MM.1S (cell line): ENCODE measurements at regions not wholly inside any gene's neighbourhood (a gene's known extent, or its start where the extent isn't known, plus 50 kb on each side); places are given as distances from the start of the nearest gene placed in this dataset.
A peak's percentile ranks its signal among the peaks of the same experiment; 100 is the strongest.
"Not testable (repeated sequence)": the region's sequence is repeated elsewhere in the genome, so short reads cannot be mapped to it uniquely, and the experiment has no call there.

ENCODE experiments used
- DNase-seq: peaks from one replicate; pipeline ENCODE4 v3.0.0-alpha.2; 2015
- H2AFZ ChIP-seq: fragments of 300-600 bp; sonication (generic); 2 replicates; pipeline ENCODE4 v1.6.0; 2016; ENCODE audit warnings: antibody characterized with exemption, low read length
- H3F3A ChIP-seq: fragments of 300-600 bp; sonication (generic); 2 replicates; pipeline ENCODE4 v1.6.1; 2016; ENCODE audit warnings: mild to moderate bottlenecking, antibody characterized with exemption, low read length, moderate library complexity, mixed read lengths; ENCODE audit not compliant: insufficient read depth
- H3K27ac ChIP-seq: fragments of 300-600 bp; sonication (generic); 2 replicates; pipeline ENCODE4 v1.5.1; 2016; ENCODE audit warnings: mild to moderate bottlenecking, low read length
- H3K27me3 ChIP-seq: fragments of 300-600 bp; sonication (generic); replicated peaks from 2 replicates; pipeline ENCODE4 v1.6.0; 2016; ENCODE audit warnings: low read length; ENCODE audit not compliant: insufficient read depth
- H3K36me3 ChIP-seq: fragments of 300-600 bp; sonication (generic); replicated peaks from 2 replicates; pipeline ENCODE4 v1.6.1; 2016; ENCODE audit warnings: mild to moderate bottlenecking, low read length, mixed read lengths; ENCODE audit not compliant: insufficient read depth
- H3K4me1 ChIP-seq: fragments of 300-600 bp; sonication (generic); 2 replicates; pipeline ENCODE4 v1.6.1; 2016; ENCODE audit warnings: low read length, mixed read lengths
- H3K4me2 ChIP-seq: fragments of 300-600 bp; sonication (generic); 2 replicates; pipeline ENCODE4 v1.6.0; 2016; ENCODE audit warnings: low read depth, low read length
- H3K4me3 ChIP-seq: fragments of 300-600 bp; sonication (generic); 2 replicates; pipeline ENCODE4 v1.5.1; 2016; ENCODE audit warnings: low read length, mixed read lengths
- H3K79me2 ChIP-seq: fragments of 300-600 bp; sonication (generic); 2 replicates; pipeline ENCODE4 v1.6.1; 2016; ENCODE audit warnings: mixed run types, low read length, mixed read lengths
- H3K9ac ChIP-seq: fragments of 300-600 bp; sonication (generic); 2 replicates; pipeline ENCODE4 v1.6.1; 2016; ENCODE audit warnings: low read length, mixed read lengths
- H3K9me2 ChIP-seq: fragments of 300-600 bp; sonication (generic); replicated peaks from 2 replicates; pipeline ENCODE4 v1.6.1; 2016; ENCODE audit warnings: mild to moderate bottlenecking, low read length, mixed read lengths; ENCODE audit not compliant: insufficient read depth
- H3K9me3 ChIP-seq: fragments of 300-600 bp; sonication (generic); replicated peaks from 2 replicates; pipeline ENCODE4 v1.6.1; 2016; ENCODE audit warnings: mild to moderate bottlenecking, low read length, mixed read lengths; ENCODE audit not compliant: insufficient read depth
- H4K20me1 ChIP-seq: fragments of 300-600 bp; sonication (generic); 2 replicates; pipeline ENCODE4 v1.6.1; 2016; ENCODE audit warnings: mild to moderate bottlenecking, low read length, moderate library complexity, mixed read lengths; ENCODE audit not compliant: insufficient read depth
- TF ChIP-seq, protein P1 (sequence below): fragments of 300-600 bp; sonication (generic); IDR thresholded peaks from 2 replicates; pipeline ENCODE4 v1.5.1; 2016; ENCODE audit warnings: antibody characterized with exemption, low read length, mixed read lengths

DNA sequence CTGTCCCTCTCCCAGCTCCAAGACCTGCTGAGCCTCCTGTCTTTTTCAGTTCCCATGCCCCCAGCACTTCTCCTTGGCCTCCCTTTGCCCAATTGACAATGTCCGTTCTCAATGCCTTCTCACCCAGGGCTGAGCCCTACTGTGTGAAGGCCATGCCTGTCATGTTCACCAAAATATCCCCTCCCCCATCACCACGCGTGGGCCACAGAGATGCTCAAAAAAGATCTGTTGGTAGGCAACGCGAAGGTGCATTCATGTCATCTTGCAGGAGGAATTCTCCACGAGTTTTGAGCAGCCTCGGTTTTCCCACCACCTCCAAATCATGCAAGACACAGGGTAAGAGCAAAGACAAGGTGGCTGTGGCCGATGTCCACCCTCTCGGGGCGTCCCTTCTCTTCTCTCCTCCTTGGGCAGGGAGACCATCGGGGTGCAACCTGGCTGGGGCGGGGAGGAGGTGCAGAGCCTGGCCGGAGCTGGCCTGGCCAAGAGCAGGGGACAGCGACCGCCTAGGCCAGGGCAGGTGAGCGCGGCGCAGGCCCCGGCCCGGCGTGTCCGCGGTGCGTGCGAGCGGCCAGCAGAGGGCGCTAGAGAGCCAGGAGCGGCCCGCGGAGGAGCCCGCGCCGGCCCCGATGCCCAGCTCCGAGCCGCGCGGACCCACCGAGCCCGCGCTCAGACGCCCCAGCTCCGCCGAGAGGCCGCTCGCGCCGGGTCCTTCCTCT is 56.3 kb upstream of the KRTAP5-11 start:
- H3K9me2 ChIP-seq, H3K27ac ChIP-seq, H3K79me2 ChIP-seq, H3K4me1 ChIP-seq, H3K9me3 ChIP-seq, H3K36me3 ChIP-seq, H4K20me1 ChIP-seq, H3K27me3 ChIP-seq, H3F3A ChIP-seq: not testable (repeated sequence)
- peak; percentile 64 for DNase-seq
- TF ChIP-seq, protein P1, sequence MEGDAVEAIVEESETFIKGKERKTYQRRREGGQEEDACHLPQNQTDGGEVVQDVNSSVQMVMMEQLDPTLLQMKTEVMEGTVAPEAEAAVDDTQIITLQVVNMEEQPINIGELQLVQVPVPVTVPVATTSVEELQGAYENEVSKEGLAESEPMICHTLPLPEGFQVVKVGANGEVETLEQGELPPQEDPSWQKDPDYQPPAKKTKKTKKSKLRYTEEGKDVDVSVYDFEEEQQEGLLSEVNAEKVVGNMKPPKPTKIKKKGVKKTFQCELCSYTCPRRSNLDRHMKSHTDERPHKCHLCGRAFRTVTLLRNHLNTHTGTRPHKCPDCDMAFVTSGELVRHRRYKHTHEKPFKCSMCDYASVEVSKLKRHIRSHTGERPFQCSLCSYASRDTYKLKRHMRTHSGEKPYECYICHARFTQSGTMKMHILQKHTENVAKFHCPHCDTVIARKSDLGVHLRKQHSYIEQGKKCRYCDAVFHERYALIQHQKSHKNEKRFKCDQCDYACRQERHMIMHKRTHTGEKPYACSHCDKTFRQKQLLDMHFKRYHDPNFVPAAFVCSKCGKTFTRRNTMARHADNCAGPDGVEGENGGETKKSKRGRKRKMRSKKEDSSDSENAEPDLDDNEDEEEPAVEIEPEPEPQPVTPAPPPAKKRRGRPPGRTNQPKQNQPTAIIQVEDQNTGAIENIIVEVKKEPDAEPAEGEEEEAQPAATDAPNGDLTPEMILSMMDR = peak; percentile 39
- H3K9ac ChIP-seq = peak overlapping the region; percentile 81
- H2AFZ ChIP-seq = 0 out of 2 replicates have a peak overlapping the region, but pooled peaks have one; percentile 45
- H3K4me2 ChIP-seq = peak overlapping the region; percentile 79; the same call in 1 of the 2 replicates
- H3K4me3 ChIP-seq = peak overlapping the region; percentile 68

DNA sequence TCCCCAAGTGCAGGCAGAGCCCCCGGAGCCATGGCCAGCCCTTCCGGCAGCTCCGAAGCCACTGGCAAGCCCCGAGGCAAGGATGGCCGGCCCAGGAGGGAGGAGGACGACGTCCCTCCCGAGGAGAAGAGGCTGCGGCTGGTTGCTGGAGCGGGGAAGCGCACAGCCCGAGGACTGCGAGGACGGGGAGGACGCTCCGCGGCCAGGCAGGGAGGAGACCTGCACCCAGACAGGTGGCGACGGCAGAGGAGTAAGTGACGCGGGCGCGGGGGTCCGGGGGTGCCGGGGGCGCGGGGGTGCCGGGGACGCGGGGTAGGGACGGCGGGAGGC is 56.8 kb upstream of the KRTAP5-11 start:
- Histone ChIP-seq H2AFZ (0 out of 2 replicates have a peak overlapping the region, but pooled peaks have one; percentile 45), H3K4me3 (peak overlapping the region; percentile 68), H3K9ac (peak overlapping the region; percentile 81), H3K4me2 (peak overlapping the region; percentile 79)
- not testable (repeated sequence) for DNase-seq, H3K4me1 ChIP-seq, H3K27me3 ChIP-seq, H3K27ac ChIP-seq, H3K79me2 ChIP-seq, H3K9me3 ChIP-seq, H3K36me3 ChIP-seq, H3F3A ChIP-seq, H3K9me2 ChIP-seq, H4K20me1 ChIP-seq

DNA sequence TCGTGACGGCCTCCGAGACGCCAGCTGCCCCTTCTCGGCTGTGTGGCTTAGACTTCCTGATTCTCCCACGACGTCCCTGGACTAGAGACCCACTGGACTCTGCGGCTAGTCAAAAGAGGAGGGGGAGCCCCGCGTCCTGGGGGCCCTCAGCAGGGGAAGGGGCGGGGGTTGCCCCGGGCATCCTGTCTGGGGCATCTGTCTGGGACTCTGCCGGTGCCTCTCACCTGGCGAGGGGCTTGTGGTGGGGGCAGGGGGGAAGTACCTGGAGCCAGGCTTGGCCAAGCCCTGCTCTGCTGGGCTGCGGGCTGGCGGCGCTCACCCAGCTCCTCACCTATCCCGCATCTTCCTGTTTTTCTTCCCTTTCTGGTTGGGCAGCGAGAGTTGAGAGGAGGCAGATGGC is 57.2 kb upstream of the KRTAP5-11 start:
- H3K4me2 ChIP-seq = peak overlapping the region; percentile 79
- H3K4me1 ChIP-seq, H3K9me2 ChIP-seq, H2AFZ ChIP-seq, H3K9me3 ChIP-seq, H3K27me3 ChIP-seq, H3F3A ChIP-seq, H3K79me2 ChIP-seq, H4K20me1 ChIP-seq, DNase-seq, H3K27ac ChIP-seq, H3K36me3 ChIP-seq: not testable (repeated sequence)
- peak overlapping the region; percentile 68; the same call in 1 of the 2 replicates for H3K4me3 ChIP-seq
- H3K9ac ChIP-seq = peak overlapping the region; percentile 81

DNA sequence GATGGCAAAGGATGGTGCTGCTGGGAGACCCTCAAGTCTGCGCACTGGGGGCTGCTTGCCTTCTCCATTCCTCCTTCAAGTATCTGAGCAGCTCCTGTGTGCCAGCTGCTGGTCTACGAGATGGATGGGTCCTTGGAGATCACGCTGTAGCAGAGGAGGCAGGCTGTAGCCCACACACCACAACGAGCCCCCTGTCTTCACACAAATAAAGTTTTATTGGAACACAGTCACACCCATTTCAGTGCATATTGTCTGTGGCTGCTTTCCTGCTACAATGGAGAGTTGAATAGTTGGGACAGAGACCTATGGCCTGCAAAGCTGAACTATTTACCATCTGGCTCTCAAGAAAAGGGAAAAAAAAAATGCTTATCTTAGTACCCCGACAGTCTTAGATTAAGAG is 64.4 kb upstream of the KRTAP5-11 start:
- not testable (repeated sequence) for H3K9me2 ChIP-seq, H3K36me3 ChIP-seq, H3K79me2 ChIP-seq, DNase-seq, H3K27ac ChIP-seq, H4K20me1 ChIP-seq, H3K9me3 ChIP-seq, H2AFZ ChIP-seq, H3K4me2 ChIP-seq, H3F3A ChIP-seq, H3K27me3 ChIP-seq, H3K9ac ChIP-seq, H3K4me1 ChIP-seq, H3K4me3 ChIP-seq

DNA sequence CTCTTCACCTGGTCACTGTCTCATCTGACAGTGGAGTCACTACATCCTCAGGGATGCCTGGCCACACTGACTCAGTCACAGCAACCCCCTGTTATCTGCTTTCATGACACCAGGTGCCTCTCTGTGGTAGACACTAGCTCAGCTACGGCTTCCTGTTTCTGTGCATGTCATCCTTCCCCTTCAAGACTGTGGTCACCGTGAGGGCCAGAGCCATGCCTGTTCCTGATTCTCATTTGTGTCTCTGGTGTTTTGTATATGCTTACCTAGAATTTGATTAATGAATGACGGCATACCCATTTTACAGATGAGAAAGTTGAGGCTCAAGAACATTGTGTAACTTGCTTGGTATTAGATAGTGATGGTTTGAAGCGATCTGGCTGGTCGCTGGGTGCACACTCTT is 70.3 kb upstream of the KRTAP5-11 start:
- H3K4me3 ChIP-seq, H4K20me1 ChIP-seq, H3K27me3 ChIP-seq, H2AFZ ChIP-seq, H3K36me3 ChIP-seq, H3F3A ChIP-seq, H3K79me2 ChIP-seq, H3K9me3 ChIP-seq, H3K9me2 ChIP-seq: not testable (repeated sequence)
- DNase-seq = peak; percentile 70
- peaks cover 16% of the 10 kb centered on the region for H3K4me1 ChIP-seq
- peak overlapping the region; percentile 92 for H3K27ac ChIP-seq
- H3K9ac ChIP-seq = peak overlapping the region; percentile 51; the same call in 1 of the 2 replicates
- peak overlapping the region; percentile 41; the same call in 1 of the 2 replicates for H3K4me2 ChIP-seq

DNA sequence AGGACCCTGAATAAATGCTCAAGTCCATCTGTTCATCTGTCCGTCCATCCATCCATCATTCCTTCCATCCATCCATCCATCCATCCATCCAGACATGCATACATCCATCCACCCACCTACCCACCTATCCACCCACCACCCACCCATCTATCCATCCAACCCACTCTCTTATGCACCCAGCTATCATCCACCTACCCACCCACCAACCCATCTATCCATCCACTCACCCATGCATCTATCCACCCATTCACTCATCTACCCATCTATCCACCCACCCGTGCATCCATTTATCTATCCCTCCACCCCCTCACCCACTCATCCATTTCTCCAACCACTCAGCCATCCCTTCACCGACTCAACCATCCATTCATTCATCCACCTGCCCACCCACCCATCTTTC is 71.7 kb upstream of the KRTAP5-11 start:
- not testable (repeated sequence) for DNase-seq, H3K4me3 ChIP-seq, H3K9me3 ChIP-seq, H3F3A ChIP-seq, H3K36me3 ChIP-seq, H4K20me1 ChIP-seq, H3K27me3 ChIP-seq, H3K4me2 ChIP-seq, H3K27ac ChIP-seq, H3K9ac ChIP-seq, H2AFZ ChIP-seq, H3K79me2 ChIP-seq, H3K9me2 ChIP-seq
- peaks cover 16% of the 10 kb centered on the region for H3K4me1 ChIP-seq

DNA sequence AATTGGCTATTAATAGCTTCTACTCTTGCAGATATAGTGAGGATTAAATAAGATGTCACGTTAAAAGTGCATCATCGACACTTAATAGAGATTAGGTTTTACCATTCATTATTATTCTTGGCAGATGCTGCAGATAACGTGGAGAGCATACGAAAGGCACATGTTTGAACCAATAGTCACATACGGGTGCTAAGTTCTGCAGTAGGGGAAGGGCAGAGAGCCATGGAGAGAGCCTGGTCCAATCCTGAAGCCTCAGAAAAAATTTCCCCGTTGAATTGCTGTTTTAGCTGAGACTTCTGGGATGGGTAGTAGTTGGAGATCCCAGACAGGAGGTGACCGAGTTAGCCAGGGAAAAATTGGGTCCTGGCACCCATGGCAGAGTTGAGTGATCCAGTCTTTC is 72.4 kb upstream of the KRTAP5-11 start:
- peaks cover 16% of the 10 kb centered on the region for H3K4me1 ChIP-seq
- H3K36me3 ChIP-seq, H3K27me3 ChIP-seq, DNase-seq, H3K9me3 ChIP-seq, H3K9ac ChIP-seq, H2AFZ ChIP-seq, H3K27ac ChIP-seq, H3K79me2 ChIP-seq, H3K4me2 ChIP-seq, H4K20me1 ChIP-seq, H3K9me2 ChIP-seq, H3K4me3 ChIP-seq, H3F3A ChIP-seq: not testable (repeated sequence)
